NOMO-1 (cell line): ENCODE measurements at regions not wholly inside any gene's neighbourhood (a gene's known extent, or its start where the extent isn't known, plus 50 kb on each side); places are given as distances from the start of the nearest gene placed in this dataset.

Source experiments
- DNase-seq, 2 experiments: peaks; one replicate each; lab custom pipeline; 2025; ENCODE audit not compliant: unreplicated experiment in 2 of 2; lab: John Stamatoyannopoulos, UW

DNA sequence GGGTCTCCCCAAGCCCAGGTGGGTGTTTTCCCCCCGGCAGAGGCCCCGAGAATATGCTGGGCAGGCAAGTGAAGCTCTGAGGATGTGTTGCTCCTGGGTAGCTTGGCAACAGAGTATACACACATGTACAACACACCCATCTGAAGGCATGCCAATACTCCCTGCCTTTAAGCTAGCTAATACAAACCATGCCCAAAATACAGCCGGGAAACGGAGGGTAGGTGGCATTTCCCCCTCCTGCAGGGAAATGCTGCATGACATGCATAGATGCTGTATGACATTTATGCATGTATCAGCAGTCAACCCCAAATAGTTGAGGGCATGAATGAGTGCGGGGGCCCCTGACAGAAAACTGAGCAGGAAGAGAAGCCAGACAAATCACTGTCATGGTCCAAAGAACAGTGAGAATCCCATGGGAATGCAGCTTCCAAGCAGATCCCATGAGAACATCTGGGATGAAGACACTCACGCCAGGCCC is 614.1 kb downstream of the EBF1 start:
- DNase-seq, result no peak

DNA sequence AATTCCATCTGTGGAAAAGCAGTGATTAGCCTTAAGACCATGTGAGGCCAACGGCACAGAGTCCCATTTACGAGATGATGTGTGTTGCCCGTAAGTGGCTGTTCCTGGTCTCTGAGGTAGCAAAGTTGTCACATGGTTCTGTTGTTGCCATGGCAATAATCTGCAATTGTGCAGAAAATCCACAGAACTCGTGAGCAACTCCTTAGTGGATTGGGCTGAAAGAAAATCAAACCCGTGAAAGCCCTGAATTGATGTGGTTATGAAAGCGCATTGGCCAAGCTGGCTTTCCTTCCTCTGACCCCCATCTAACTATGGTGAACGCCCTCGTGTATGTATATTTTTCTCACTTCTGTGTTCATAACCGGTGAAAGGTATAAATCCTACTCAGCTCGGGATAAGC is 614.7 kb downstream of the EBF1 start:
- DNase-seq, result no peak

GRCh38 chr5:158484150-158484549 is 615.6 kb downstream of the EBF1 start:
- no peak for DNase-seq

GRCh38 chr5:158483281-158483860 is 616.3 kb downstream of the EBF1 start:
- DNase-seq, result no peak

DNA sequence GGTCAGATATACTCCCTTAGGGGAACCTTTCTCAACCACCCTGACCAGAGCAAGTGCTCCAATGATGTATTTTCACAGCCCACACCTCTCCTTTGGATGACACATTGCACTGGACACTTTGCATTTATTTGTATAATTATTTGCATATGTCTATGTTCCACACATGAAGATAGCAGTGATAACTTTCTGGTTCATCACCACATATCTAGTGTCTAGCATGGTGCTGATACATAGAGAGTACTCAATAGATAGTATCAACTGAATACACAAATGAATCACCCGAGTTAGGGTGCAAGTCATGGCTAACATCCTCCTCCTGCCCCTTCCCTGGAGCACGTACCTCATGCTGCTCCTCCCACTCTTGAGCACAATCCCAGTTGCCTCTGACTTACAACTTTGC is 617.6 kb downstream of the EBF1 start:
- no peak for DNase-seq

GRCh38 chr5:158478139-158478538 is 619.2 kb upstream of the CLINT1 start:
- no peak for DNase-seq

DNA sequence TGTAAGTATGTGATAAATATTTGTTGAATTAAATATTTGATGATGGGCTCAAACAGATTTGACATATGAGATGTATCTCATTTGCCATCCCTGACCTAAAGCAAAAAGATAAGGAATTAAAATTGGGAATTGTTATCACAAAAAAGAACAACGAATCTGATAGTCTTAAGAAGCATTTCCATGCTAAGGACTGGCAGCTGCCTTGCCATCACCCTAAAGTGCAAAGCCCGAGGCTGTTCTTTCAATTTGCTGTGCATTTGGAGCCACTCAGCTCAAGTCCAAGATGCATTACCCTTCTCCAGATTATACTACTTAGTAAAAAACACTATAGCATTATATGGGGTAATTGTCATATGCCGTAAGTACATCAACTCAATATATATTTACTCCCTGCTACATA is 618.3 kb upstream of the CLINT1 start:
- no peak for DNase-seq

GRCh38 chr5:158473016-158473635 is 614.2 kb upstream of the CLINT1 start:
- no peak for DNase-seq

DNA sequence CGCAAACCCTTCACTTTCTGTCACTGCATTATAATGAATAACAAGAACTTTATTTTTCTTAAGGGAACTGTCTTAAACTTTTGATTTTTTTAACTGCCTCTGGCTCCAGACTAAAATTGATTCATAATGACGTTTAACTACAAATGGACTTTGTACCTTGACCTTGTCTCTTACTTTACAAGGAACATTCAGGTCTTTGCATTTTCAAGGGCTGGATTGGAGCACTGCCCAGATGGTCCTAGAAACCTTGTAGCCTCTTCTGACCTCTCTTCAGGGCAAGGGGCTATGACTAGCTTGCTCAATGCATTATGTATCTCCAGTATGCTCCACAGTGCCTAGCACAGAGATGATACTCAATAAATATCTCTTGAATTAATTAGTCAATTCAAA is 612.6 kb upstream of the CLINT1 start:
- peak in 1 of 2 experiments; percentile 3 for DNase-seq

DNA sequence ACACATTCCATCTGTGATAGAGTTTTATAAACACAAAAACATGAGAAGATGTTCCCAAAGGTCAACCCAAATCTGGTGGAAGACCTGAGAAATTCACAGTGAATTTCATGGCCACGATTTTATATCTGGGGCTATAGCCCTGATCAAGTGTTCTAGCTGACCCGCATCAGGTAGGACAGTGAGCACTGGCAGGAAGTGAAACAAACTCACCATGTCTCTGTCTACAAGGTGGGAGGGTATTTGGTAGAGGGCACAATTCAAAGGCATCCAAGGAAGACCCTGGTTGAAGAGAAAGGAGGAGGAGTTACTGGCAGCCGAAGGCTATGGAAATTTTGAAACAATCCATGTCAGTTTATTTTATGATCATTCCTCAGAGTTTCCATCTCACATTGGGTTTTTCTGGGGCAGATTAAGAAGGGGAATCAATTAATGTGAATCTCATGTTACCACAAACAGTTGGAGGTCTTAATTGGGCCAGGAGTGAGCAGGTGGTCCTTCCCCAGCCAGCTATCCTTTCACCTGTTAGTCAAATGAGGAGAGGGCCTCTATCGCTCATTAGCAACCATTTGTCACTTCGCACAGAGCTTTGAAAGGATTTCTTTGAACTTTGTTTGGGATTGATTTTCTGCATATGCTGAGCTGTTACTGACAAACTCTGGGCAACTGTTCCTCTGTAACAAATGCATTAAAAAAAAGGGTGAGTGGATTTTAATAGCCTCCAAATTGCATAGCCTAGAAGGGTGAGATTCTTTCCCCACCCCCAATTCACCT is 612.0 kb upstream of the CLINT1 start:
- DNase-seq, result no peak

DNA sequence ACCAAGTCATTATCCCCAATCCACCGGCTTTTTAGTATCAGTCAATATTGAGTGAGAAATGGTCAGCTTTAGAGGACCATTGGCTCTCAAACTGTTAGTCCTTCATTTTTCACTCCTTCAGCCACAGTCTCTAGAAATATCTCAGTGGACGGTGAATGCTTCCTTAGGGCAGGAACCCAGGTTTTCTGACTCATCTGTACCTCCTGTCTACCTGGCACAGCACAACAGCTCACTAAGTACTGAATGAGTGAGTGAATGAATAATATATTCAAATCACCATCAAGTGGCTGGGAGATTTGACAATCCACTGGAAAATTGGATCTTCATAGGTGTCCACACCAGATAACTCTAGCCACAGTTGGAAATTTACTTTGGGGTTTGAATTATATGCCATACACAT is 609.5 kb upstream of the CLINT1 start:
- no peak for DNase-seq

- DNase-seq, result peak; percentile 55 to 74
Observed at GRCh38 chr5:158466191-158466590, 607.2 kb upstream of the CLINT1 start.

GRCh38 chr5:158465086-158465972 is 606.4 kb upstream of the CLINT1 start:
- peak; percentile 7 to 46 for DNase-seq

DNA sequence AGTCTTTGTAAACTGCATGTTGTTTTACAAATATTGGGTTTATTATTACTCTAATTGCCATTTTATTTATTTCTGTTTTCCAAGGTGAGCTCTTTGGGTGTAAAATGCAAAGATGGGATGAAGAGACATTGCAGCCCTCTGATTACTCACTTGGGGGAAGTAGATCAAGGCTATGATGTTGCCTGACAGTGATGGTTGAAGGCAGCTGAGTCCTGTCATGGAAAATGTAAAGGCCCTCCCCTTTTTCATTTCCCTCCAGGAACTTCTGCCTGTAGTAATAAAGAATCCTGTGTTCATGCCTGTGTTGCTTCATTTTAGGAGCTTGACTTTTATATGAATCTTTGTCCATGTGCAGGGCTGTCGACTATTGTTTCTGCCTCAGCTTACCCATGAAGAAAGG is 605.4 kb upstream of the CLINT1 start:
- peak in 1 of 2 experiments; percentile 48 for DNase-seq

DNA sequence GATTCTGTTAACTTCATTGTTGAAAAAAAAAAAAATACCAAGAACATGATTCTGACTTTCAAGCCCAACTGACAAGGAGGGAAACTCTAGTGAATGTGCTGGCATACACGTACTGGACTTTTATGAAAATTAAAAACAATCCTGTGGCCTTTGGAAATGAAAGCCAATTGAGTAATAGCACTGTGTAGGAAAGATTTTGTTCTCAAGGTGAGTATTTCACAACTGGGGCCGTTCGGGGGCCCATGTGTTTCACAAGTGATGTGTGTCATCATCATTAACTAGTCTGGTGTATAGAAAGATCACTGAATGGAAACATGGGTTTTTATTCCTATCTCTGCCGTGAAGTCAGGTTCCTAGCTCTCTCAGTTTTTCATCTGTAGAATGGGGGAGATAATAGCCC is 605.0 kb upstream of the CLINT1 start:
- peak; percentile 63 to 79 for DNase-seq

GRCh38 chr5:158463188-158463587 is 604.2 kb upstream of the CLINT1 start:
- no peak for DNase-seq

GRCh38 chr5:158462349-158463114 is 603.6 kb upstream of the CLINT1 start:
- no peak for DNase-seq

DNA sequence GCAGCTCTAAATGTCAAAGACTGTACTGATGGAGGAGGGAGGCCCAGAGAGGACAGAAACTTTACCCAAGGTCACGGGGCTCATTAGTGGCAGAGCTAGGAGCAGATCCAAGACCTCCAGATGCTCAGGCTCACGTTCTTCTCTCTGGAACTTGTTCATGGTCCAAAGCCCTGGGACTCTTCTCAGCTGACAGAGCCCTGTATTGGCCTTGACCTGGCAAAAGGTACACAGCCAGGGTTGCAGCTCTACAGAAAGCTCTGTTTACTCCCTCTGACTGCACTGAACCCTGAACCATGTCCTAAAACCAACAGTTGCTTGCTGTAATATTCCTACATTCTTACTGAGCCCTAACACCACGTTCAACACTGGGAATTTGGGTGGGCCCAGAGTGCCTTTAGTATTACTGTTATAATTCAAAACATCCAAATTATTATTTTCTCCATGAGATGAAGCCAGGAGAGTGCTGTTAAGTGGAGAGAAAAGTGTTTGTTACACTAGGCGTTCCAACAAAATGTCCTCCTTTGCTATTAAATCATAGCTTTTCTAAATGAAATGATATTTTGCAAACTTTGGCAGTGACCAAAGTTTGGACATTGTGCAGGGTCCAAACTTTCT is 602.4 kb upstream of the CLINT1 start:
- DNase-seq, result no peak

DNA sequence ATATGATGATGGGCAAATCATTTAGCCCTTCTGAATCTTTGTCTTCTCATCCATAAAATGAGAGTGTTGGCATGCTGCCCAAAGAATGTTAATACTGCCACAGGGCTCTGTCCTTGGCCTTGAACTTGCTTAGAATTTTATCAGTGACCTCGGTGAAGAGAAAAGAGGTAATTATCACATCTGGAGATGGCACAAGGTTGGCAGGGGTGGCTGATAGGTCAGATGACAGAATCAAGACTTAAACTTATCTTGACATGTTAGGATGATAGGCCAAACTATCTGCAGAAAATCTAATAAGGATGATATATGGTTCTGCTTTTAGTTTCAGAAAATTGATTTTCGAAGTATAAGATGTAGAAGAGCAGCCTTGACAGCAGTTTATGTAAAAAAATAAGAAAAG is 599.1 kb upstream of the CLINT1 start:
- no peak for DNase-seq

GRCh38 chr5:158456756-158457155 is 597.8 kb upstream of the CLINT1 start:
- DNase-seq, result peak in 1 of 2 experiments; percentile 2
